WTC11 (cell line): ENCODE measurements at regions not wholly inside any gene's neighbourhood (a gene's known extent, or its start where the extent isn't known, plus 50 kb on each side); places are given as distances from the start of the nearest gene placed in this dataset.

Experiments
- ATF2 ChIP-seq: sonication (generic); formaldehyde crosslinking; IDR thresholded peaks from 2 replicates; pipeline ENCODE4 v1.8.1; 2022; ENCODE audit warnings: low read depth, missing genetic modification reagents, borderline replicate concordance
- CREM ChIP-seq: sonication (generic); formaldehyde crosslinking; IDR thresholded peaks from 2 replicates; pipeline ENCODE4 v1.8.1; 2022; ENCODE audit warnings: mild to moderate bottlenecking, missing genetic modification reagents, moderate library complexity
- ETV6 ChIP-seq: sonication (generic); formaldehyde crosslinking; IDR thresholded peaks from 2 replicates; pipeline ENCODE4 v1.8.1; 2022; ENCODE audit warnings: mild to moderate bottlenecking, missing genetic modification reagents
- JUN ChIP-seq: sonication (generic); formaldehyde crosslinking; IDR thresholded peaks from 2 replicates; pipeline ENCODE4 v1.8.0; 2023; ENCODE audit warnings: mild to moderate bottlenecking, missing genetic modification reagents
- MAX ChIP-seq: sonication (generic); formaldehyde crosslinking; IDR thresholded peaks from 2 replicates; pipeline ENCODE4 v1.8.0; 2022; ENCODE audit warnings: mild to moderate bottlenecking, missing genetic modification reagents
- NR2C2 ChIP-seq: sonication (generic); formaldehyde crosslinking; IDR thresholded peaks from 2 replicates; pipeline ENCODE4 v1.8.0; 2022; ENCODE audit warnings: mild to moderate bottlenecking, missing genetic modification reagents
- ZNF512 ChIP-seq: sonication (generic); formaldehyde crosslinking; IDR thresholded peaks from 2 replicates; pipeline ENCODE4 v1.8.1; 2022; ENCODE audit warnings: missing genetic modification reagents, borderline replicate concordance
- ZSCAN18 ChIP-seq: fragments of 250-450 bp; sonication (Bioruptor Pico); IDR thresholded peaks from 2 replicates; pipeline ENCODE4 v2.1.2; 2022; ENCODE audit warnings: mild to moderate bottlenecking, moderate library complexity
- TF ChIP-seq, protein P1 (sequence below): fragments of 200-600 bp; IDR thresholded peaks from 2 replicates; pipeline ENCODE4 v1.8.0; 2022; ENCODE audit warnings: antibody characterized with exemption
- TF ChIP-seq, protein P2 (sequence below): sonication (generic); formaldehyde crosslinking; IDR thresholded peaks from 2 replicates; pipeline ENCODE4 v1.8.1; 2023; ENCODE audit warnings: mild to moderate bottlenecking, missing genetic modification reagents
- TF ChIP-seq, protein P3 (sequence below): sonication (generic); formaldehyde crosslinking; conservative IDR thresholded peaks from 2 replicates; pipeline ENCODE4 v1.8.1; 2023; ENCODE audit warnings: mild to moderate bottlenecking, low read depth, missing genetic modification reagents, moderate library complexity
- TF ChIP-seq, protein P4 (sequence below): fragments of 250-450 bp; sonication (Bioruptor Pico); IDR thresholded peaks from 2 replicates; pipeline ENCODE4 v1.8.0; 2021; ENCODE audit warnings: mild to moderate bottlenecking
- TF ChIP-seq, protein P5 (sequence below): fragments of 250-450 bp; sonication (Bioruptor Pico); conservative IDR thresholded peaks from 2 replicates; pipeline ENCODE4 v1.9.0; 2021; ENCODE audit warnings: mild to moderate bottlenecking
- TF ChIP-seq, protein P6 (sequence below): sonication (generic); formaldehyde crosslinking; IDR thresholded peaks from 2 replicates; pipeline ENCODE4 v1.8.1; 2023; ENCODE audit warnings: mild to moderate bottlenecking, missing genetic modification reagents

DNA sequence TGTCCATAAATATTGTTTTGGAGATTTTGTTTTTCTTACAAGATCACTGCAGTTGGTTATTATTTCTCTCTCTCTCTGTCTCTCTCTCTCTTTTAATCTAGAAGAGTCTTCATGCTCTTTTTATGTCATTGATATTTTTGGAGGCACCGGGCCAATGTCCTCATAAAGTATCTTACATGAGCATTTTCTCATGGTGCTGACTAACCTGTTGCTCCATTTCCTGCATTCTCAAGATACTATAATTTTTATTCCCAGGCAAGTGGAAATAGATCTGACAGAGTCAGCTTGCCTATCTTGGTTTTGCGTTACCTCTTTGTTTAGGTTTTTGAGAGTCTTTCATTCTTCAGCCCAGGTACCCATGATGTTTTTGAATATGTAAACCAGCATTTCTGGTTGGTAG, 938.8 kb upstream of the FBXO33 start:
- TF ChIP-seq, protein P1, sequence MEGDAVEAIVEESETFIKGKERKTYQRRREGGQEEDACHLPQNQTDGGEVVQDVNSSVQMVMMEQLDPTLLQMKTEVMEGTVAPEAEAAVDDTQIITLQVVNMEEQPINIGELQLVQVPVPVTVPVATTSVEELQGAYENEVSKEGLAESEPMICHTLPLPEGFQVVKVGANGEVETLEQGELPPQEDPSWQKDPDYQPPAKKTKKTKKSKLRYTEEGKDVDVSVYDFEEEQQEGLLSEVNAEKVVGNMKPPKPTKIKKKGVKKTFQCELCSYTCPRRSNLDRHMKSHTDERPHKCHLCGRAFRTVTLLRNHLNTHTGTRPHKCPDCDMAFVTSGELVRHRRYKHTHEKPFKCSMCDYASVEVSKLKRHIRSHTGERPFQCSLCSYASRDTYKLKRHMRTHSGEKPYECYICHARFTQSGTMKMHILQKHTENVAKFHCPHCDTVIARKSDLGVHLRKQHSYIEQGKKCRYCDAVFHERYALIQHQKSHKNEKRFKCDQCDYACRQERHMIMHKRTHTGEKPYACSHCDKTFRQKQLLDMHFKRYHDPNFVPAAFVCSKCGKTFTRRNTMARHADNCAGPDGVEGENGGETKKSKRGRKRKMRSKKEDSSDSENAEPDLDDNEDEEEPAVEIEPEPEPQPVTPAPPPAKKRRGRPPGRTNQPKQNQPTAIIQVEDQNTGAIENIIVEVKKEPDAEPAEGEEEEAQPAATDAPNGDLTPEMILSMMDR: no peak
- TF ChIP-seq, protein P2, sequence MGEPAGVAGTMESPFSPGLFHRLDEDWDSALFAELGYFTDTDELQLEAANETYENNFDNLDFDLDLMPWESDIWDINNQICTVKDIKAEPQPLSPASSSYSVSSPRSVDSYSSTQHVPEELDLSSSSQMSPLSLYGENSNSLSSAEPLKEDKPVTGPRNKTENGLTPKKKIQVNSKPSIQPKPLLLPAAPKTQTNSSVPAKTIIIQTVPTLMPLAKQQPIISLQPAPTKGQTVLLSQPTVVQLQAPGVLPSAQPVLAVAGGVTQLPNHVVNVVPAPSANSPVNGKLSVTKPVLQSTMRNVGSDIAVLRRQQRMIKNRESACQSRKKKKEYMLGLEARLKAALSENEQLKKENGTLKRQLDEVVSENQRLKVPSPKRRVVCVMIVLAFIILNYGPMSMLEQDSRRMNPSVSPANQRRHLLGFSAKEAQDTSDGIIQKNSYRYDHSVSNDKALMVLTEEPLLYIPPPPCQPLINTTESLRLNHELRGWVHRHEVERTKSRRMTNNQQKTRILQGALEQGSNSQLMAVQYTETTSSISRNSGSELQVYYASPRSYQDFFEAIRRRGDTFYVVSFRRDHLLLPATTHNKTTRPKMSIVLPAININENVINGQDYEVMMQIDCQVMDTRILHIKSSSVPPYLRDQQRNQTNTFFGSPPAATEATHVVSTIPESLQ (CRISPR knock-in tag): no peak
- TF ChIP-seq ZSCAN18 (CRISPR knock-in tag) (no peak), ATF2 (no peak), CREM (CRISPR knock-in tag) (no peak), ZNF512 (CRISPR knock-in tag) (no peak), ETV6 (CRISPR knock-in tag) (no peak), JUN (CRISPR knock-in tag) (no peak), MAX (CRISPR knock-in tag) (no peak), NR2C2 (no peak)
- TF ChIP-seq, protein P3, sequence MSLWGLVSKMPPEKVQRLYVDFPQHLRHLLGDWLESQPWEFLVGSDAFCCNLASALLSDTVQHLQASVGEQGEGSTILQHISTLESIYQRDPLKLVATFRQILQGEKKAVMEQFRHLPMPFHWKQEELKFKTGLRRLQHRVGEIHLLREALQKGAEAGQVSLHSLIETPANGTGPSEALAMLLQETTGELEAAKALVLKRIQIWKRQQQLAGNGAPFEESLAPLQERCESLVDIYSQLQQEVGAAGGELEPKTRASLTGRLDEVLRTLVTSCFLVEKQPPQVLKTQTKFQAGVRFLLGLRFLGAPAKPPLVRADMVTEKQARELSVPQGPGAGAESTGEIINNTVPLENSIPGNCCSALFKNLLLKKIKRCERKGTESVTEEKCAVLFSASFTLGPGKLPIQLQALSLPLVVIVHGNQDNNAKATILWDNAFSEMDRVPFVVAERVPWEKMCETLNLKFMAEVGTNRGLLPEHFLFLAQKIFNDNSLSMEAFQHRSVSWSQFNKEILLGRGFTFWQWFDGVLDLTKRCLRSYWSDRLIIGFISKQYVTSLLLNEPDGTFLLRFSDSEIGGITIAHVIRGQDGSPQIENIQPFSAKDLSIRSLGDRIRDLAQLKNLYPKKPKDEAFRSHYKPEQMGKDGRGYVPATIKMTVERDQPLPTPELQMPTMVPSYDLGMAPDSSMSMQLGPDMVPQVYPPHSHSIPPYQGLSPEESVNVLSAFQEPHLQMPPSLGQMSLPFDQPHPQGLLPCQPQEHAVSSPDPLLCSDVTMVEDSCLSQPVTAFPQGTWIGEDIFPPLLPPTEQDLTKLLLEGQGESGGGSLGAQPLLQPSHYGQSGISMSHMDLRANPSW (CRISPR knock-in tag): no peak
- TF ChIP-seq, protein P4, sequence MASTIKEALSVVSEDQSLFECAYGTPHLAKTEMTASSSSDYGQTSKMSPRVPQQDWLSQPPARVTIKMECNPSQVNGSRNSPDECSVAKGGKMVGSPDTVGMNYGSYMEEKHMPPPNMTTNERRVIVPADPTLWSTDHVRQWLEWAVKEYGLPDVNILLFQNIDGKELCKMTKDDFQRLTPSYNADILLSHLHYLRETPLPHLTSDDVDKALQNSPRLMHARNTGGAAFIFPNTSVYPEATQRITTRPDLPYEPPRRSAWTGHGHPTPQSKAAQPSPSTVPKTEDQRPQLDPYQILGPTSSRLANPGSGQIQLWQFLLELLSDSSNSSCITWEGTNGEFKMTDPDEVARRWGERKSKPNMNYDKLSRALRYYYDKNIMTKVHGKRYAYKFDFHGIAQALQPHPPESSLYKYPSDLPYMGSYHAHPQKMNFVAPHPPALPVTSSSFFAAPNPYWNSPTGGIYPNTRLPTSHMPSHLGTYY (CRISPR knock-in tag): no peak
- TF ChIP-seq, protein P5, sequence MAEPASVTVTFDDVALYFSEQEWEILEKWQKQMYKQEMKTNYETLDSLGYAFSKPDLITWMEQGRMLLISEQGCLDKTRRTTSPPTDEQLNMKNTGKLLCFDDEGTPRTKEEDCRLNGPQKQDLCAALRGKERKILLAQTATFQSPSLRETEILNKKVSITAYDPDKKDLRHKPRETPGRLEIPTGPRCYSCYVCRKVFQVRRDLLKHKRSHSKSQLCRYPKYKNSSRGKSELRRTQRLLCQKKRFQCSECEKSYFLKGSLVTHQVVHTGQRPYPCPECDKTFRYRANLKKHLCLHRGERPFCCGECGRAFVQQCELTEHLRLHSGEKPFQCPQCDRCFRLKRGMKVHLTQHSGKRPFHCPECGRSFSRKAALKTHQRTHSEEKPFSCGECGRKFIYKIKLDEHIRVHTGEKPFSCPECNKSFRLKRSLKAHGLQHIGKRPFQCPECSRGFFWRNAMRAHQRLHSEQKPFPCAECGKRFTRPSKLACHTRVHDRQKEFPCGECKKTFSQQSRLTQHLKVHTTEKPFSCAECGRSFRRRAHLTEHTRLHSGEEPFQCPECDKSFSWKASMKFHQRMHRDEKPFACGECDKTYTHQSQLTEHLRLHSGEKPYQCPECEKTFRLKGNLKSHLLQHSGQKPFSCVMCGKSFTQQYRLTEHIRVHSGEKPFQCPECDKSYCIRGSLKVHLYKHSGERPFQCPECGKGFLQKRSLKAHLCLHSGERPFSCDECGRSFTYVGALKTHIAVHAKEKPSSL (CRISPR knock-in tag): no peak
- TF ChIP-seq, protein P6, sequence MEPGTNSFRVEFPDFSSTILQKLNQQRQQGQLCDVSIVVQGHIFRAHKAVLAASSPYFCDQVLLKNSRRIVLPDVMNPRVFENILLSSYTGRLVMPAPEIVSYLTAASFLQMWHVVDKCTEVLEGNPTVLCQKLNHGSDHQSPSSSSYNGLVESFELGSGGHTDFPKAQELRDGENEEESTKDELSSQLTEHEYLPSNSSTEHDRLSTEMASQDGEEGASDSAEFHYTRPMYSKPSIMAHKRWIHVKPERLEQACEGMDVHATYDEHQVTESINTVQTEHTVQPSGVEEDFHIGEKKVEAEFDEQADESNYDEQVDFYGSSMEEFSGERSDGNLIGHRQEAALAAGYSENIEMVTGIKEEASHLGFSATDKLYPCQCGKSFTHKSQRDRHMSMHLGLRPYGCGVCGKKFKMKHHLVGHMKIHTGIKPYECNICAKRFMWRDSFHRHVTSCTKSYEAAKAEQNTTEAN: no peak
